Occipital lobe (tissue), 1 donor: ENCODE measurements at regions not wholly inside any gene's neighbourhood (a gene's known extent, or its start where the extent isn't known, plus 50 kb on each side); places are given as distances from the start of the nearest gene placed in this dataset.
A peak's percentile ranks its signal among the peaks of the same experiment; 100 is the strongest.

Source experiments
- DNase-seq: peaks from one replicate; lab custom pipeline; 2025; lab: John Stamatoyannopoulos, UW

DNA sequence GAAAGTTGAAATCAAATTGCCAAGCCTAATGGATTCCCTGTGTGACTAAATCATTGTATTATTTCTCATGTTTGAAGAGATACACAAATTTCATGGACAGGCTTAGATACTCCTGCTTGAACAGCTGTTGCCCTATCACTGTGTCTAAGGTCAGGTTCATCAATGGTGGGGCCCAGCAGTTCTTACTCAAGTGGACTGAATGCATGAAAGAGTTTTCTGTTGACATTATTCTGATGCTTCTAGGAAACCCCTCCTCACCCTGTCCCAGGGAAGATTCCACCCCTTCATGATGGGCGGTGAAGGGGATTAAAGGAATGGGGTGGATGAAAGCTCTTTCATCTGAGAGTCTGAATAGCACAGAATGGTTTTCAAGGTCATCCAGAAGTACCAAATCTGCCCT lies 148.8 kb downstream of the INO80D start:
- DNase-seq, result no peak

DNA sequence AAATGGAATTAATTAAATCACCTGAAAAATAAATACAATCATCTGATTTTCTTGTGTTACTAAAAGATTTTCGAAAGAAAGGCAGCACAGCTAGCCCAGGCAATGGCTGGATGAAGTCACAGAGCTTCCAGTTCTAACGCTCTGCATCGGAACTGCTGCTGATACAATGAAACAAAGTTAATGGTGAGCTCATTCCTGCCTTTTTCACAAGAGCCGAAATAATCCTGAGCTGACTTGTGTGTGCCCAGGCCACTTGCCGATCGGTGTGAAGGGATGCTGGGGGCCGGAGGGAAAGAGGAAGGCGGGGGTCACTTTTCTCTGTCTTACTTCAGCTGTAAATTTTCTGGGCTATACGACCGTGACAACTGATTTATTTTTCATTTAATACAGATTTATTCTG lies 149.5 kb downstream of the INO80D start:
- DNase-seq, result no peak

- no peak for DNase-seq
These were observed 151.5 kb downstream of the INO80D start for GRCh38 chr2:205934443-205934842.

- DNase-seq, result no peak
These were observed 153.1 kb downstream of the INO80D start for GRCh38 chr2:205932861-205933260.

DNA sequence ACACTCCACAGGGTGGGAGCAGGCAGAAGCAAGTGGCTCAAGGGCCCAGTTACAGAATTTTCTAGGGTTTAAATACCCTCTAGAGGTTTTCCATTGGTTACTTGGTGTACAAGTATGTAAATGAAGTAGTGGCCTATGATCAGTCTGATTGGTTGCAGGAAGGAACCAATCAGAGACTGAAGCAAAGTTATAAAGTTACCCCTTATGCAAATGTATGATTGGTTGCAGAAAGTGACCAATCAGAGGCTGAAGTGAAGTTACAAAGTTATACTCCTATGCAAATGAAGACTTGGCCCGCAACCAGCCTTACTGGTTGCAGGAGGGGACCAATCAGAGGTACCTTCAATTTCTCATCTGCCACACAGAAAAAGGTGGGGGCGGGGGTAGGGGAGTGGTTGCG lies 154.6 kb downstream of the INO80D start:
- no peak for DNase-seq

DNA sequence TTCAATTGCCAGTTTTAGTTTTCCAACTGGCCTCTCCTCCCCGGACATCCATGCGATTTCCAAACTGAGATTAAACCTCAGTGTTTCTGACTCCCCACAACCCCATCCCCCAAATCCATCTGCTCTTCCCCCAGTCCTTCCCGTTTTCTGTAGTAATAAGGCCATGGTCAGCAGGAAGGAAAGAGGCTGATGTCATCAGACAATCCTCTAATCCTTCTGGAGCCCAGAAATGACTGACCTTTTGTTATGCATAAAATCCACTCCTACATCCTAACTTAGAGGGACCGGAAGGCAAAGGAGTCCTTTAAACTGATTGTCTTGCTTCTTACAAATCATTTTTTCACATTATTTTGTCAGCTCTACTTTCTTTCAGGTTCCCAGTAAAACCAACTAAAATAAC lies 155.8 kb downstream of the INO80D start:
- no peak for DNase-seq

GRCh38 chr2:205929246-205929942 lies 156.6 kb downstream of the INO80D start:
- no peak for DNase-seq

DNA sequence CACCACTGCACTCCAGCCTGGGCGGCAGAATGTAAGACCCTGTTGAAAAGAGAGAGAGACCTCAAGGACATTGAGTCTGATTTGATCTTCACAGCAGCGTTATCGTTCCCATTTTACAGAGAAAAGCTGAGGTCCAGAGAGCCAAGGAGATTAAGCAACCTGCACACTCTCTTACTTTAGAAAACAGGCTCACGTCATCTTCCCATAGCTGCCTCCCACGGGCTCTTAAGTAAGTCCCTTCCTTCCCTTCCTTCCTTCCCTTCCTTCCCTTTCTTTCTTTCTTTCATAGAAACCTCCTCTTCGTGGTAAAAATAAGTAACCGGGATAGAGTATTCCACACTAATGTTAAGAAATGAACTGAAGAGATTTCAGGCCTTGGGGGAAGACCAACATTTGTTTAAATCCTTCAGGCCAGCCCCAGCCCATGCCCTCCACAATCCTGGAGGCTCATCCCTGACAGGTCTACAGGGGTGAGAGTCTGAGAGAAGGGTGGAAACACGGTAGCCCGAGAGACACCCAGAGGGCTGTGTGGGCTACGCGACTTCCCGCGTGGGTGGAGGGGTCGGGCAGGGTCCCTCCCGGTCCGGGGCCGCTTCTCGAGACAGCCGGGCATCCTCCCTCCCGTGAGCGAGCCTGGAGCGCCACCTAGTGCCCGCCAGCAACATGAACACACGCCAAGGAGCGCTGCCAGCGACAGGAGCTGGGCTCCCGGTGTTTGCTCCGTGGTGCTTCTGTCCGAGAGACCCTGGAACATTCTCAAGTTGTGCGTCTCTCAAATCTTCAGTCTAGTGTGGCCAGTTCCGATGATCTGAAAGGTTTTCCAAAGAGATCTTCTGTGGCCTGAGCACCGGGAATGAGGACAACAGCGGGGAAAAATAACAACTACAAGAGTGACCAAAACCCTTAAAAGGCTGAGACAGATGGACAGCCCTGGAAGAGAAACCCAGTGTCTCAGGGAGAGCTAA lies 160.3 kb downstream of the INO80D start:
- peak; percentile 22 for DNase-seq

GRCh38 chr2:205924676-205925075 lies 161.3 kb downstream of the INO80D start:
- DNase-seq, result no peak

GRCh38 chr2:205915130-205915524 lies 170.8 kb downstream of the INO80D start:
- DNase-seq, result no peak

- DNase-seq, result no peak
These were observed 171.5 kb downstream of the INO80D start for GRCh38 chr2:205914213-205915129.

DNA sequence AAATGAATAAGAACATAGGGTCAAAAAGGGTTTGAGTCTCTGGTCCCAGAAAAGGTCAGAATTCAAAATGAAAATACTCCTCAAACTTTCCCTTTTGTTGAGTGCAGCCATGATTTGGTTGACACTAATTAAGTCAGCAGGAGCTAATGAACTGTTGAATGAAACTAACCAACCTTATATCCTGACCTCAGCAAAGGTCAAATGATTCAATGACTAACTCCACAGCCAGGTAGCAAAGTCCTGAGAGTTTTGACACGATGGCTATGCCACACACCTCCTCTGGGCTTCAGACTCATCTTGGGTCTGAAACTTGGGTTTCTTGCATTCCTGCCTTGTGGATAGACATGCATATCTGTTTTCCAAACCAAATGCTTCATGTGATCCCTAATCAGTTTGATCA lies 172.3 kb downstream of the INO80D start:
- no peak for DNase-seq

DNA sequence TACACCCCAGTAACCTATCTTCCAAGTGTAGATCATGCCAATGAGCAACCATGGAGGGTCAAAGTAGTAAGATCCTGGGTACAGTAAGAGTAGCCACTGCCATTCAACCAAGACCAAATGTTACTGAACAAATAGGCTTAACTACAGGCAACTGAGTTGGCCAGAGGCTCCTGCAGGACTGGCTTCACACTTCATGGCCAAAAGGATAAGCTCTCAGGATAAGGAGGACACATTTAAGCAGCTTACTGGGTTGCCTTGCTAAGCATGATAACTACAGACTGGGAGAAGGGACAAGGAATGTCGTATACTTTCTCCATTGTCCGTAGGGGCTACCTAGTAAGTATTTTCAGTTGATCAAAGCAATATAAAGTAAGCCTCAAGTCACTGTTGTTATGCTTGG lies 174.7 kb downstream of the INO80D start:
- no peak for DNase-seq

GRCh38 chr2:205909184-205909572 lies 176.8 kb downstream of the INO80D start:
- DNase-seq, result no peak

GRCh38 chr2:205908212-205909183 lies 177.5 kb downstream of the INO80D start:
- no peak for DNase-seq

- no peak for DNase-seq
These were observed 179.6 kb downstream of the INO80D start for GRCh38 chr2:205906419-205906818.

- DNase-seq, result no peak
These were observed 180.4 kb downstream of the INO80D start for GRCh38 chr2:205905576-205905975.

- no peak for DNase-seq
These were observed 181.1 kb downstream of the INO80D start for GRCh38 chr2:205904873-205905272.

DNA sequence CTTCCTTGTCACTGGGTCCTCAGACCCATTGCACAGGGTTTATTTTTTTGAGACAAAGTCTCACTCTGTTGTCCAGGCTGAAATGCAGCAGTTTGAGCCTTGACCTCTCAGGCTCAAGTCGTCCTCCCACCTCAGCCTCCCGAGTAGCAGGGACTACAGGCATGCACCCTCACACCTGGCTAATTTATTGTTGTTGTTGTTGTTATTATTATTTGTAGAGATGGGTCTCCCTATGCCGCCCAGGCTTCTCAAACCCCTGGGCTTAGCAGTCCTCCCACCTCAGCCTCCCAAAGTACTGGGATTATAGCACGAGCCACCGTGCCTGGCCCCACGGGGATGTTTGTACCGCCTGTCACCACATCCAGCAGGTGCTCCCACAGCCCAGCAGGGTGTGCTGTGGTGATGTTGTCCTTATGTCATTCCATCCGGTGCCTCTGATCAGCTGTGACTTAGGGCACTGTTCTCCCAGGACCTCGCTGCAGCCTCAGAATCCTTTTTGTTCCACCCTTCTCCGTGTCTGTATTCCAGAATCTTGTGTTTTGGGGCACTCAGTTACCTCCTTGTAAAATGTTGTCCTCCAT lies 182.3 kb downstream of the INO80D start:
- no peak for DNase-seq

DNA sequence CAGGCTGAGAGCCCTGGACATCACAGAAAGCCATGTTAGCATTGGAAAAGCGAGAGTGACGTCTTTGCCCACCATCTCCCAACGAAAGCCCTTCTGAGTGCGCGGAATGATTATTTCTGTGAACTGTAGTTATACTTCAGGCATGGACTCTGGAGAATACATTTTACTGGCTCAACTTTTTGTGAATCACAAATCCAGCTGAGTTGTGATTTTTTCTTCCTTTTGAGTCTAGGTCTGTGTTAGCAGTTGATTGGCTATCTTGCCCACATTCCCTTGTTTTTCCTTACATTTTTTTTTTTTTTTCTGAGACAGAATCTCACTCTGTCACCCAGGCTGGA lies 183.1 kb downstream of the INO80D start:
- DNase-seq, result no peak
